Nephron (organoid): ENCODE measurements at regions not wholly inside any gene's neighbourhood (a gene's known extent, or its start where the extent isn't known, plus 50 kb on each side); places are given as distances from the start of the nearest gene placed in this dataset.

Experiments
- H3K27ac Mint-ChIP-seq, 3 experiments: 2 replicates each; pipeline ENCODE4 v1.8.0; 2020; ENCODE audit warnings: mixed read lengths in 3 of 3, mild to moderate bottlenecking in 2 of 3, moderate library complexity in 1 of 3
- H3K27me3 Mint-ChIP-seq: 2 replicates; pipeline ENCODE4 v1.8.0; 2021; ENCODE audit warnings: low read depth, mild to moderate bottlenecking, moderate library complexity, mixed read lengths
- H3K36me3 Mint-ChIP-seq: 2 replicates; pipeline ENCODE4 v1.8.0; 2020; ENCODE audit warnings: low read depth, mixed read lengths
- H3K4me1 Mint-ChIP-seq: 2 replicates; pipeline ENCODE4 v1.8.0; 2020; ENCODE audit warnings: mixed read lengths
- H3K4me3 Mint-ChIP-seq, 3 experiments: 2 replicates each; pipeline ENCODE4 v1.8.0; 2020; ENCODE audit warnings: mild to moderate bottlenecking in 3 of 3, mixed read lengths in 3 of 3, moderate library complexity in 2 of 3
- H3K9me3 Mint-ChIP-seq: 2 replicates; pipeline ENCODE4 v1.8.0; 2020; ENCODE audit warnings: mixed read lengths
- TF ChIP-seq, protein P1 (sequence below), 3 experiments: fragments of 200-600 bp; sonication (generic); IDR thresholded peaks; one replicate each; pipeline ENCODE4 v1.5.0; 2021; ENCODE audit warnings: antibody characterized with exemption in 3 of 3; ENCODE audit not compliant: unreplicated experiment in 3 of 3

DNA sequence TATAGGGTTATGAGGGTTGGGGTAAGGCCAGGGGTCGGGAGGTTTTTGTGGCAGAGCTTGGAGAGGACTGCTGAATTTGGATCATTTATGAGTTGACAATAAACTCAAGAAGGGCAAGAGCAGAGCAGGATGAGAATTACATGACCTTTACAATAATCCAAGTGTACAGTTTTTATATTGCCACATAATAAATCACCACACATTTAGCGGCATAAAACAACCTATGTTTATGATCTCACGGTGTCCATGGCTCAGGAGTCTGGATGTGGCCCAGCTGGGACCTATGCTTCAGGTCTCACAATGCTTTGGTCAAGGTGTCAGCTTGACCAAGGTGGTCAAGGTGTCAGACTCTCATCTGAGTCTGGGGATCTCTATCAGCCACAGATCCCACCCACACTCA is 118.3 kb upstream of the WSCD1 start:
- Mint-ChIP-seq H3K27ac (no peak overlapping the region), H3K9me3 (peaks cover 8% of the 10 kb centered on the region), H3K4me3 (no peak overlapping the region), H3K4me1 (peaks cover 18% of the 10 kb centered on the region), H3K27me3 (peaks cover 26% of the 10 kb centered on the region), H3K36me3 (no peaks in the 10 kb centered on the region)
- TF ChIP-seq, protein P1, sequence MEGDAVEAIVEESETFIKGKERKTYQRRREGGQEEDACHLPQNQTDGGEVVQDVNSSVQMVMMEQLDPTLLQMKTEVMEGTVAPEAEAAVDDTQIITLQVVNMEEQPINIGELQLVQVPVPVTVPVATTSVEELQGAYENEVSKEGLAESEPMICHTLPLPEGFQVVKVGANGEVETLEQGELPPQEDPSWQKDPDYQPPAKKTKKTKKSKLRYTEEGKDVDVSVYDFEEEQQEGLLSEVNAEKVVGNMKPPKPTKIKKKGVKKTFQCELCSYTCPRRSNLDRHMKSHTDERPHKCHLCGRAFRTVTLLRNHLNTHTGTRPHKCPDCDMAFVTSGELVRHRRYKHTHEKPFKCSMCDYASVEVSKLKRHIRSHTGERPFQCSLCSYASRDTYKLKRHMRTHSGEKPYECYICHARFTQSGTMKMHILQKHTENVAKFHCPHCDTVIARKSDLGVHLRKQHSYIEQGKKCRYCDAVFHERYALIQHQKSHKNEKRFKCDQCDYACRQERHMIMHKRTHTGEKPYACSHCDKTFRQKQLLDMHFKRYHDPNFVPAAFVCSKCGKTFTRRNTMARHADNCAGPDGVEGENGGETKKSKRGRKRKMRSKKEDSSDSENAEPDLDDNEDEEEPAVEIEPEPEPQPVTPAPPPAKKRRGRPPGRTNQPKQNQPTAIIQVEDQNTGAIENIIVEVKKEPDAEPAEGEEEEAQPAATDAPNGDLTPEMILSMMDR (IDR thresholded peaks at IDR 0.05; ENCODE audit: unreplicated experiment in 3 of 3), result no peak

DNA sequence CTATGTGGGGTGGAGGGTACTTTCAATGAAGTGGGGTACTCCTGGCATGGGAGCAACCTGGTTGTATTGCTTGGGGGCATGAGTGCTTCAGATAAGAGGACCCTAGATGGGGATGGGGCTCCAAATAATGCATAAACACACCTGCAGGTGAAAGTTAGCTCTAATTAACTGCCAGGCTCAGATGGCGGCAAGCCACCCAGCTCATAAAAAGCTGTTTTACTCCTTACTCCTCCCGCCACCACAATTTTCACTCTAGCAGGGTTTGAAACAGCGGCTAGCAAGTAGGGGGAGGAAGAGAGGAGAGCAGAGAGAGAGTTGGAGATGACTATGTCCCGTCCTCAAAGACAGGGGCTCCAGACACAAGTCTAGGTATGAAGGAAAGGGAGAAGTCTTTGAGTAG is 117.7 kb upstream of the WSCD1 start:
- peaks cover 8% of the 10 kb centered on the region for H3K9me3 Mint-ChIP-seq
- H3K4me1 Mint-ChIP-seq, result peaks cover 18% of the 10 kb centered on the region
- H3K27ac Mint-ChIP-seq, result no peak overlapping the region
- H3K27me3 Mint-ChIP-seq, result peaks cover 26% of the 10 kb centered on the region
- no peak overlapping the region for H3K4me3 Mint-ChIP-seq
- no peaks in the 10 kb centered on the region for H3K36me3 Mint-ChIP-seq
- TF ChIP-seq, protein P1 (IDR thresholded peaks at IDR 0.05; ENCODE audit: unreplicated experiment in 3 of 3), result no peak

DNA sequence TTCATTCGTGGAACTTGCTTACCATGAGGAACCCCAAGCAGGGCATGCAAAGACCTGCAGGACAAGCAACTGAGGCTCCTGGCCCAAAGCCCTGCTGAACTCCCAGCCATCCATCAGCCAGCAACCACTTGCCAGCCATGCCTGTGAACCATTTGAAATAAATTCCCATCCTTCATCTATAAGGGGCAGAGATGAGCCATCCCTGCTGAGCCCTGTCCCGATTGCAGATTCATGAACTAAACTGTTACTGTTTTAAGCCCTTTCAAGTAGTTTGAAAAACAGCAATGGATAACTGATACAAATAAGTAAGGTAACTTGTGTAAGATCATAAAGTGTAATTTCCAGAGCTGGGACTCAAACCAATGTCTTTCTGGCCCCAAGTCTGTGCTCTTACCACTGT is 114.4 kb upstream of the WSCD1 start:
- TF ChIP-seq, protein P1 (IDR thresholded peaks at IDR 0.05; ENCODE audit: unreplicated experiment in 3 of 3), result no peak
- Mint-ChIP-seq H3K27me3 (peaks cover 17% of the 10 kb centered on the region), H3K27ac (no peak overlapping the region), H3K4me3 (no peak overlapping the region), H3K9me3 (peaks cover 8% of the 10 kb centered on the region), H3K36me3 (no peaks in the 10 kb centered on the region), H3K4me1 (peaks cover 13% of the 10 kb centered on the region)

DNA sequence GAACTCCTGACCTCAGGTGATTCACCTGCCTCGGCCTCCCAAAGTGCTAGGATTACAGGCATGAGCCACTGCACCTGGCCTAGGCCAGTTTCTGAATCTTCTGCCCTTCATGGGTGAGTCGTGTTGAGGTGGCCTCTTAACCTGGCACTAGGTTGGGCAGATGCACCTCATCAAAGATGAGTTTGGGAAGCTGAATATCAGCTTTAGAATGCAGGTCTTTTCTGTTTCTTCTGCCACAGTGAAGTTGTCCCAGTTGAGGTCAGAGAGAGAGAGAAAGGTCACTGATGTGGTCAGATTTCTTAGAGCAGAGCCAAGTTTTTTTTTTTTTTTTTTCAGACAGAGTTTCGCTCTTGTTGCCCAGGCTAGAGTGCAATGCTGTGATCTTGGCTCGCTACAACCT is 111.3 kb upstream of the WSCD1 start:
- H3K27me3 Mint-ChIP-seq, result peaks cover 11% of the 10 kb centered on the region
- TF ChIP-seq, protein P1 (IDR thresholded peaks at IDR 0.05; ENCODE audit: unreplicated experiment in 3 of 3), result no peak
- H3K27ac Mint-ChIP-seq, result no peak overlapping the region
- H3K9me3 Mint-ChIP-seq, result peaks cover 8% of the 10 kb centered on the region
- no peaks in the 10 kb centered on the region for H3K36me3 Mint-ChIP-seq
- H3K4me1 Mint-ChIP-seq, result peaks cover 4% of the 10 kb centered on the region
- no peak overlapping the region for H3K4me3 Mint-ChIP-seq

DNA sequence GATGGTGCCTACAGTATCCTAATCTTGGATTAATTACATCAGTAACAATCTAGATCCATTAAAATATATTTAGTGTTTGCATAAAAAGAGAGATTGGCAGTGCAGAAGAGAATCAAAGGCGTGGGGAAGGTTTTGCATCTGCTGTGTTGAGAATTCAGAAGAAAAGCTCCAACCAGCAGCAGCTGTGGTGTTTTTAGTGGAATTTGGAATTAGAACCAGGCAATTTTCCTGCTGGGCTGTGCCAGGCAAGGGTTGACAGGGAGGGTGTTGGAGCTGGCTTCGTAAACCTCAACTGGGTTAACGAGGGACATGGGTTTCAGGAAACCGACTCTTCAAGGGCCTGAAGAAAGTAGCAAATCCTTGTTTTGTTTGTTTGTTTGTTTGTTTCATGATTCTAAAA is 107.8 kb upstream of the WSCD1 start:
- no peaks in the 10 kb centered on the region for H3K36me3 Mint-ChIP-seq
- H3K4me3 Mint-ChIP-seq, result no peak overlapping the region
- TF ChIP-seq, protein P1 (IDR thresholded peaks at IDR 0.05; ENCODE audit: unreplicated experiment in 3 of 3), result no peak
- H3K4me1 Mint-ChIP-seq, result peaks cover 4% of the 10 kb centered on the region
- peaks cover 7% of the 10 kb centered on the region for H3K27me3 Mint-ChIP-seq
- no peak overlapping the region for H3K27ac Mint-ChIP-seq
- H3K9me3 Mint-ChIP-seq, result peaks cover 17% of the 10 kb centered on the region

DNA sequence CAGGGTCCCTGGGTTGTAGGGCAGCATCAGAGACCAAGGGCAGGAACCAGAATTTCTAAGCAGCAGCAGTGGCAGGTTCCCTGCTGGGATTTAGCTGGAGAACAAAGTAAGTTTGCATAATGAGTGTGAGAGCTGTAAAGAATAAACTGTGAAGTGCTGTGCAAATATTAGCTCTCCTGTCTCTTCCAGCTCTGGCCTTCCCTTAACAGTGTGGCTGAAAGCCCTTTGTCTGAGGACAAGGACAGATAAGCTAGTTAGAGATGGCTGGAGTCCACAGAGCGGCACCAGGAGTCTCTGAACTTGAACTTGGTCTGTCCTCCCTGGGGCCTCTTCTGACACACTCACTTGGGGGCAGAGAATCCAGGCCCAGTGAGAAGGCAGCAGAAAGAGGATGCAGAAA is 98.2 kb upstream of the WSCD1 start:
- Mint-ChIP-seq H3K27ac (no peak overlapping the region), H3K9me3 (peaks cover 23% of the 10 kb centered on the region), H3K4me3 (no peak overlapping the region), H3K36me3 (no peaks in the 10 kb centered on the region), H3K27me3 (no peaks in the 10 kb centered on the region), H3K4me1 (peaks cover 10% of the 10 kb centered on the region)
- TF ChIP-seq, protein P1 (IDR thresholded peaks at IDR 0.05; ENCODE audit: unreplicated experiment in 3 of 3), result no peak
